ENCODE measurements at regions not wholly inside any gene's neighbourhood (a gene's known extent, or its start where the extent isn't known, plus 50 kb on each side); places are given as distances from the start of the nearest gene placed in this dataset.

- H4K91ac ChIP-seq (ENCODE audit: low read depth, low read length, poor library complexity): no peak overlapping the region
- H3K27me3 ChIP-seq (ENCODE audit: control insufficient read depth in 3 of 3, insufficient read depth in 3 of 3, low read depth in 1 of 3, low read length in 3 of 3): no peaks in the 10 kb centered on the region
- no peak for DNase-seq (ENCODE audit: low spot score)
- H2BK5ac ChIP-seq (ENCODE audit: low read length): no peak overlapping the region
- no peak overlapping the region for H4K8ac ChIP-seq (ENCODE audit: low read depth, low read length)
- no peak overlapping the region for H3K14ac ChIP-seq (ENCODE audit: low read length)
- H2BK15ac ChIP-seq (ENCODE audit: low read length): no peak overlapping the region
- H2BK12ac ChIP-seq (ENCODE audit: low read length): no peak overlapping the region
- H3K79me1 ChIP-seq (ENCODE audit: low read depth, low read length): no peaks in the 10 kb centered on the region
- no peak overlapping the region for H3K23ac ChIP-seq (ENCODE audit: low read depth, low read length, poor library complexity)
- no peak overlapping the region for H2BK120ac ChIP-seq (ENCODE audit: low read depth, low read length)
- H3K18ac ChIP-seq (ENCODE audit: low read length): no peak overlapping the region
- H3K36me3 ChIP-seq (replicated peaks in 1 of 2; ENCODE audit: control insufficient read depth in 2 of 2, insufficient read depth in 2 of 2, low read length in 2 of 2): no peaks in the 10 kb centered on the region
- no CpG with 5 or more reads among the region's 2 CpGs for WGBS, 2 donors (ENCODE audit: extremely low coverage in 2 of 2, insufficient read length in 2 of 2, insufficient replicate concordance in 1 of 2)
- no peaks in the 10 kb centered on the region for H3K9me3 ChIP-seq (replicated peaks in 1 of 2; ENCODE audit: control insufficient read depth in 2 of 2, insufficient read depth in 1 of 2, low read depth in 1 of 2, low read length in 2 of 2)
- H3K9ac ChIP-seq (ENCODE audit: low read depth, low read length, poor library complexity): no peak overlapping the region
- no peak overlapping the region for H3K4ac ChIP-seq (ENCODE audit: low read length)
- H3K4me2 ChIP-seq (ENCODE audit: insufficient read depth, low read length, poor library complexity, severe bottlenecking): no peak overlapping the region
- no peak overlapping the region for H3K4me3 ChIP-seq (ENCODE audit: low read length in 2 of 2)
- H3K4me1 ChIP-seq (ENCODE audit: control insufficient read depth in 2 of 2, insufficient read depth in 1 of 2, low read depth in 1 of 2, low read length in 2 of 2): peaks cover 1 to 20% of the 10 kb centered on the region in 2 donors
- H2AFZ ChIP-seq (ENCODE audit: low read length): no peak overlapping the region
- H3K27ac ChIP-seq (replicated peaks; ENCODE audit: low read length): no peak overlapping the region
- no peak overlapping the region for H2AK5ac ChIP-seq (ENCODE audit: low read depth, low read length)
These were observed 288.3 kb downstream of the TRIB2 start for GRCh38 chr2:13005048-13005447.

- Histone ChIP-seq H2BK5ac (ENCODE audit: low read length) (no peak overlapping the region), H3K23ac (ENCODE audit: low read depth, low read length, poor library complexity) (no peak overlapping the region), H4K8ac (ENCODE audit: low read depth, low read length) (no peak overlapping the region), H3K4me1 (ENCODE audit: control insufficient read depth in 2 of 2, insufficient read depth in 1 of 2, low read depth in 1 of 2, low read length in 2 of 2) (peaks cover 1 to 20% of the 10 kb centered on the region in 2 donors), H4K91ac (ENCODE audit: low read depth, low read length, poor library complexity) (no peak overlapping the region), H3K4me2 (ENCODE audit: insufficient read depth, low read length, poor library complexity, severe bottlenecking) (no peak overlapping the region), H3K14ac (ENCODE audit: low read length) (no peak overlapping the region), H2BK15ac (ENCODE audit: low read length) (no peak overlapping the region), H2AK5ac (ENCODE audit: low read depth, low read length) (no peak overlapping the region), H3K27ac (replicated peaks; ENCODE audit: low read length) (no peak overlapping the region), H3K79me1 (ENCODE audit: low read depth, low read length) (no peaks in the 10 kb centered on the region), H3K36me3 (replicated peaks in 1 of 2; ENCODE audit: control insufficient read depth in 2 of 2, insufficient read depth in 2 of 2, low read length in 2 of 2) (no peaks in the 10 kb centered on the region), H3K4ac (ENCODE audit: low read length) (no peak overlapping the region), H3K9ac (ENCODE audit: low read depth, low read length, poor library complexity) (no peak overlapping the region), H3K27me3 (ENCODE audit: control insufficient read depth in 3 of 3, insufficient read depth in 3 of 3, low read depth in 1 of 3, low read length in 3 of 3) (no peaks in the 10 kb centered on the region), H2BK12ac (ENCODE audit: low read length) (no peak overlapping the region), H2AFZ (ENCODE audit: low read length) (peak overlapping the region; percentile 10), H3K18ac (ENCODE audit: low read length) (no peak overlapping the region), H3K4me3 (ENCODE audit: low read length in 2 of 2) (no peak overlapping the region), H2BK120ac (ENCODE audit: low read depth, low read length) (no peak overlapping the region), H3K9me3 (replicated peaks in 1 of 2; ENCODE audit: control insufficient read depth in 2 of 2, insufficient read depth in 1 of 2, low read depth in 1 of 2, low read length in 2 of 2) (no peaks in the 10 kb centered on the region)
- no peak for DNase-seq (ENCODE audit: low spot score)
- no CpG with 5 or more reads among the region's 7 CpGs for WGBS, 2 donors (ENCODE audit: extremely low coverage in 2 of 2, insufficient read length in 2 of 2, insufficient replicate concordance in 1 of 2)
These were observed 289.1 kb downstream of the TRIB2 start for GRCh38 chr2:13005761-13006335.

- no peak overlapping the region for H2BK5ac ChIP-seq (ENCODE audit: low read length)
- H2BK15ac ChIP-seq (ENCODE audit: low read length): no peak overlapping the region
- H3K4me3 ChIP-seq (ENCODE audit: low read length in 2 of 2): no peak overlapping the region
- H3K14ac ChIP-seq (ENCODE audit: low read length): no peak overlapping the region
- no peaks in the 10 kb centered on the region for H3K9me3 ChIP-seq (replicated peaks in 1 of 2; ENCODE audit: control insufficient read depth in 2 of 2, insufficient read depth in 1 of 2, low read depth in 1 of 2, low read length in 2 of 2)
- H3K23ac ChIP-seq (ENCODE audit: low read depth, low read length, poor library complexity): no peak overlapping the region
- no peak overlapping the region for H4K91ac ChIP-seq (ENCODE audit: low read depth, low read length, poor library complexity)
- no peaks in the 10 kb centered on the region for H3K79me1 ChIP-seq (ENCODE audit: low read depth, low read length)
- H4K8ac ChIP-seq (ENCODE audit: low read depth, low read length): no peak overlapping the region
- peak overlapping the region; percentile 34 for H2AFZ ChIP-seq (ENCODE audit: low read length)
- H3K4me1 ChIP-seq (ENCODE audit: control insufficient read depth in 2 of 2, insufficient read depth in 1 of 2, low read depth in 1 of 2, low read length in 2 of 2): peaks cover 1 to 20% of the 10 kb centered on the region in 2 donors
- H2BK120ac ChIP-seq (ENCODE audit: low read depth, low read length): no peak overlapping the region
- H3K27ac ChIP-seq (replicated peaks; ENCODE audit: low read length): no peak overlapping the region
- H3K4me2 ChIP-seq (ENCODE audit: insufficient read depth, low read length, poor library complexity, severe bottlenecking): no peak overlapping the region
- H3K9ac ChIP-seq (ENCODE audit: low read depth, low read length, poor library complexity): no peak overlapping the region
- WGBS, 2 donors (ENCODE audit: extremely low coverage in 2 of 2, insufficient read length in 2 of 2, insufficient replicate concordance in 1 of 2): no CpG with 5 or more reads among the region's 4 CpGs
- H2BK12ac ChIP-seq (ENCODE audit: low read length): no peak overlapping the region
- no peak overlapping the region for H3K4ac ChIP-seq (ENCODE audit: low read length)
- H2AK5ac ChIP-seq (ENCODE audit: low read depth, low read length): no peak overlapping the region
- no peaks in the 10 kb centered on the region for H3K27me3 ChIP-seq (ENCODE audit: control insufficient read depth in 3 of 3, insufficient read depth in 3 of 3, low read depth in 1 of 3, low read length in 3 of 3)
- no peak overlapping the region for H3K18ac ChIP-seq (ENCODE audit: low read length)
- DNase-seq (ENCODE audit: low spot score): no peak
- H3K36me3 ChIP-seq (replicated peaks in 1 of 2; ENCODE audit: control insufficient read depth in 2 of 2, insufficient read depth in 2 of 2, low read length in 2 of 2): no peaks in the 10 kb centered on the region
These were observed 289.7 kb downstream of the TRIB2 start for GRCh38 chr2:13006426-13006825.

- Histone ChIP-seq H3K36me3 (replicated peaks in 1 of 2; ENCODE audit: control insufficient read depth in 2 of 2, insufficient read depth in 2 of 2, low read length in 2 of 2) (no peaks in the 10 kb centered on the region), H3K23ac (ENCODE audit: low read depth, low read length, poor library complexity) (no peak overlapping the region), H3K4ac (ENCODE audit: low read length) (no peak overlapping the region), H3K9me3 (replicated peaks in 1 of 2; ENCODE audit: control insufficient read depth in 2 of 2, insufficient read depth in 1 of 2, low read depth in 1 of 2, low read length in 2 of 2) (no peaks in the 10 kb centered on the region), H3K18ac (ENCODE audit: low read length) (no peak overlapping the region), H3K4me2 (ENCODE audit: insufficient read depth, low read length, poor library complexity, severe bottlenecking) (no peak overlapping the region), H2BK120ac (ENCODE audit: low read depth, low read length) (no peak overlapping the region), H3K14ac (ENCODE audit: low read length) (no peak overlapping the region), H2AFZ (ENCODE audit: low read length) (peak overlapping the region; percentile 70), H3K9ac (ENCODE audit: low read depth, low read length, poor library complexity) (no peak overlapping the region), H2BK12ac (ENCODE audit: low read length) (no peak overlapping the region), H2AK5ac (ENCODE audit: low read depth, low read length) (no peak overlapping the region), H2BK5ac (ENCODE audit: low read length) (no peak overlapping the region), H2BK15ac (ENCODE audit: low read length) (no peak overlapping the region), H4K8ac (ENCODE audit: low read depth, low read length) (no peak overlapping the region), H3K4me1 (ENCODE audit: control insufficient read depth in 2 of 2, insufficient read depth in 1 of 2, low read depth in 1 of 2, low read length in 2 of 2) (peaks cover 1 to 20% of the 10 kb centered on the region in 2 donors), H3K27me3 (ENCODE audit: control insufficient read depth in 3 of 3, insufficient read depth in 3 of 3, low read depth in 1 of 3, low read length in 3 of 3) (no peaks in the 10 kb centered on the region), H3K4me3 (ENCODE audit: low read length in 2 of 2) (no peak overlapping the region), H3K27ac (replicated peaks; ENCODE audit: low read length) (no peak overlapping the region), H4K91ac (ENCODE audit: low read depth, low read length, poor library complexity) (no peak overlapping the region), H3K79me1 (ENCODE audit: low read depth, low read length) (no peaks in the 10 kb centered on the region)
- no CpG with 5 or more reads among the region's 16 CpGs for WGBS, 2 donors (ENCODE audit: extremely low coverage in 2 of 2, insufficient read length in 2 of 2, insufficient replicate concordance in 1 of 2)
- peak; percentile 79 for DNase-seq (ENCODE audit: low spot score)
These were observed 290.3 kb downstream of the TRIB2 start for GRCh38 chr2:13006829-13007717.

All from neuronal stem cell (in vitro differentiated cells).